ENCODE measurements at regions not wholly inside any gene's neighbourhood (a gene's known extent, or its start where the extent isn't known, plus 50 kb on each side); places are given as distances from the start of the nearest gene placed in this dataset.

- WGBS, 3 donors: 42 to 46% (median 42%) methylated on average over 3 of the region's 3 CpGs
- H3K27ac ChIP-seq (ENCODE audit: low read depth in 1 of 3, low read length in 2 of 3): no peak overlapping the region
- FAIRE-seq: no peak
- H3K9me3 ChIP-seq (ENCODE audit: control insufficient read depth in 2 of 2, insufficient read depth in 1 of 2, low read depth in 1 of 2, low read length in 1 of 2): no peaks in the 10 kb centered on the region
- no peaks in the 10 kb centered on the region for H3K36me3 ChIP-seq (ENCODE audit: control insufficient read depth in 3 of 3, insufficient read depth in 2 of 3, low read depth in 1 of 3, low read length in 3 of 3)
- DNase-seq: no peak
- no peaks in the 10 kb centered on the region for H3K4me1 ChIP-seq (ENCODE audit: control insufficient read depth in 3 of 3, insufficient read depth in 2 of 3, low read depth in 1 of 3, low read length in 2 of 3)
- no peaks in the 10 kb centered on the region for H3K27me3 ChIP-seq (ENCODE audit: control insufficient read depth in 3 of 3, insufficient read depth in 3 of 3, low read length in 3 of 3)
- no peak overlapping the region for H3K4me3 ChIP-seq (ENCODE audit: low read depth in 1 of 3, low read length in 3 of 3)
Observed at GRCh38 chr13:76446191-76446590, 440.0 kb downstream of the KCTD12 start.

GRCh38 chr13:76440568-76440967, 445.6 kb downstream of the KCTD12 start:
- Histone ChIP-seq H3K36me3 (ENCODE audit: control insufficient read depth in 3 of 3, insufficient read depth in 2 of 3, low read depth in 1 of 3, low read length in 3 of 3) (no peaks in the 10 kb centered on the region), H3K27ac (ENCODE audit: low read depth in 1 of 3, low read length in 2 of 3) (no peak overlapping the region), H3K4me1 (ENCODE audit: control insufficient read depth in 3 of 3, insufficient read depth in 2 of 3, low read depth in 1 of 3, low read length in 2 of 3) (no peaks in the 10 kb centered on the region), H3K27me3 (ENCODE audit: control insufficient read depth in 3 of 3, insufficient read depth in 3 of 3, low read length in 3 of 3) (no peaks in the 10 kb centered on the region), H3K9me3 (ENCODE audit: control insufficient read depth in 2 of 2, insufficient read depth in 1 of 2, low read depth in 1 of 2, low read length in 1 of 2) (no peaks in the 10 kb centered on the region), H3K4me3 (ENCODE audit: low read depth in 1 of 3, low read length in 3 of 3) (no peak overlapping the region)
- 62 to 76% (median 63%) methylated on average over 3 of the region's 3 CpGs for WGBS, 3 donors
- FAIRE-seq (no peak), DNase-seq (no peak)

GRCh38 chr13:76439546-76439945, 446.7 kb downstream of the KCTD12 start:
- no peaks in the 10 kb centered on the region for H3K36me3 ChIP-seq (ENCODE audit: control insufficient read depth in 3 of 3, insufficient read depth in 2 of 3, low read depth in 1 of 3, low read length in 3 of 3)
- no peaks in the 10 kb centered on the region for H3K9me3 ChIP-seq (ENCODE audit: control insufficient read depth in 2 of 2, insufficient read depth in 1 of 2, low read depth in 1 of 2, low read length in 1 of 2)
- 89 to 96% (median 96%) methylated on average over 2 of the region's 2 CpGs for WGBS, 3 donors
- no peak overlapping the region for H3K27ac ChIP-seq (ENCODE audit: low read depth in 1 of 3, low read length in 2 of 3)
- no peaks in the 10 kb centered on the region for H3K4me1 ChIP-seq (ENCODE audit: control insufficient read depth in 3 of 3, insufficient read depth in 2 of 3, low read depth in 1 of 3, low read length in 2 of 3)
- FAIRE-seq (no peak), DNase-seq (no peak)
- H3K4me3 ChIP-seq (ENCODE audit: low read depth in 1 of 3, low read length in 3 of 3): no peak overlapping the region
- H3K27me3 ChIP-seq (ENCODE audit: control insufficient read depth in 3 of 3, insufficient read depth in 3 of 3, low read length in 3 of 3): no peaks in the 10 kb centered on the region

GRCh38 chr13:76438050-76438449, 448.2 kb downstream of the KCTD12 start:
- FAIRE-seq (no peak), DNase-seq (no peak)
- Histone ChIP-seq H3K9me3 (ENCODE audit: control insufficient read depth in 2 of 2, insufficient read depth in 1 of 2, low read depth in 1 of 2, low read length in 1 of 2) (no peaks in the 10 kb centered on the region), H3K4me1 (ENCODE audit: control insufficient read depth in 3 of 3, insufficient read depth in 2 of 3, low read depth in 1 of 3, low read length in 2 of 3) (no peaks in the 10 kb centered on the region), H3K36me3 (ENCODE audit: control insufficient read depth in 3 of 3, insufficient read depth in 2 of 3, low read depth in 1 of 3, low read length in 3 of 3) (no peaks in the 10 kb centered on the region), H3K4me3 (ENCODE audit: low read depth in 1 of 3, low read length in 3 of 3) (no peak overlapping the region), H3K27me3 (ENCODE audit: control insufficient read depth in 3 of 3, insufficient read depth in 3 of 3, low read length in 3 of 3) (no peaks in the 10 kb centered on the region), H3K27ac (ENCODE audit: low read depth in 1 of 3, low read length in 2 of 3) (no peak overlapping the region)
- WGBS, 3 donors: 90 to 95% (median 93%) methylated on average over 2 of the region's 2 CpGs

- peak in 1 of 2 donors; percentile 12 for DNase-seq
- 57 to 81% (median 80%) methylated on average over 2 of the region's 2 CpGs for WGBS, 3 donors
- H3K27me3 ChIP-seq (ENCODE audit: control insufficient read depth in 3 of 3, insufficient read depth in 3 of 3, low read length in 3 of 3): no peaks in the 10 kb centered on the region
- H3K9me3 ChIP-seq (ENCODE audit: control insufficient read depth in 2 of 2, insufficient read depth in 1 of 2, low read depth in 1 of 2, low read length in 1 of 2): no peaks in the 10 kb centered on the region
- H3K27ac ChIP-seq (ENCODE audit: low read depth in 1 of 3, low read length in 2 of 3): no peak overlapping the region
- no peak overlapping the region for H3K4me3 ChIP-seq (ENCODE audit: low read depth in 1 of 3, low read length in 3 of 3)
- no peak for FAIRE-seq
- no peaks in the 10 kb centered on the region for H3K4me1 ChIP-seq (ENCODE audit: control insufficient read depth in 3 of 3, insufficient read depth in 2 of 3, low read depth in 1 of 3, low read length in 2 of 3)
- H3K36me3 ChIP-seq (ENCODE audit: control insufficient read depth in 3 of 3, insufficient read depth in 2 of 3, low read depth in 1 of 3, low read length in 3 of 3): no peaks in the 10 kb centered on the region
Observed at GRCh38 chr13:76425935-76426334, 460.3 kb downstream of the KCTD12 start.

- Histone ChIP-seq H3K36me3 (ENCODE audit: control insufficient read depth in 3 of 3, insufficient read depth in 2 of 3, low read depth in 1 of 3, low read length in 3 of 3) (no peaks in the 10 kb centered on the region), H3K27me3 (ENCODE audit: control insufficient read depth in 3 of 3, insufficient read depth in 3 of 3, low read length in 3 of 3) (no peaks in the 10 kb centered on the region), H3K27ac (ENCODE audit: low read depth in 1 of 3, low read length in 2 of 3) (no peak overlapping the region), H3K4me3 (ENCODE audit: low read depth in 1 of 3, low read length in 3 of 3) (no peak overlapping the region), H3K4me1 (ENCODE audit: control insufficient read depth in 3 of 3, insufficient read depth in 2 of 3, low read depth in 1 of 3, low read length in 2 of 3) (no peaks in the 10 kb centered on the region), H3K9me3 (ENCODE audit: control insufficient read depth in 2 of 2, insufficient read depth in 1 of 2, low read depth in 1 of 2, low read length in 1 of 2) (no peaks in the 10 kb centered on the region)
- 46 to 71% (median 56%) methylated on average over 3 of the region's 3 CpGs for WGBS, 3 donors
- DNase-seq: no peak
- FAIRE-seq: no peak
Observed at GRCh38 chr13:76421011-76421410, 465.2 kb downstream of the KCTD12 start.

GRCh38 chr13:76418404-76418803, 467.8 kb downstream of the KCTD12 start:
- H3K27ac ChIP-seq (ENCODE audit: low read depth in 1 of 3, low read length in 2 of 3): no peak overlapping the region
- FAIRE-seq: no peak
- WGBS, 3 donors: 26 to 47% (median 39%) methylated on average over 2 of the region's 2 CpGs
- no peaks in the 10 kb centered on the region for H3K36me3 ChIP-seq (ENCODE audit: control insufficient read depth in 3 of 3, insufficient read depth in 2 of 3, low read depth in 1 of 3, low read length in 3 of 3)
- DNase-seq: no peak
- no peaks in the 10 kb centered on the region for H3K27me3 ChIP-seq (ENCODE audit: control insufficient read depth in 3 of 3, insufficient read depth in 3 of 3, low read length in 3 of 3)
- H3K9me3 ChIP-seq (ENCODE audit: control insufficient read depth in 2 of 2, insufficient read depth in 1 of 2, low read depth in 1 of 2, low read length in 1 of 2): no peaks in the 10 kb centered on the region
- no peak overlapping the region for H3K4me3 ChIP-seq (ENCODE audit: low read depth in 1 of 3, low read length in 3 of 3)
- H3K4me1 ChIP-seq (ENCODE audit: control insufficient read depth in 3 of 3, insufficient read depth in 2 of 3, low read depth in 1 of 3, low read length in 2 of 3): no peaks in the 10 kb centered on the region

GRCh38 chr13:76414320-76414719, 471.9 kb downstream of the KCTD12 start:
- WGBS, 3 donors: 49 to 70% (median 52%) methylated on average over 2 of the region's 2 CpGs
- DNase-seq: no peak
- Histone ChIP-seq H3K27me3 (ENCODE audit: control insufficient read depth in 3 of 3, insufficient read depth in 3 of 3, low read length in 3 of 3) (no peaks in the 10 kb centered on the region), H3K36me3 (ENCODE audit: control insufficient read depth in 3 of 3, insufficient read depth in 2 of 3, low read depth in 1 of 3, low read length in 3 of 3) (no peaks in the 10 kb centered on the region), H3K27ac (ENCODE audit: low read depth in 1 of 3, low read length in 2 of 3) (no peak overlapping the region), H3K4me3 (ENCODE audit: low read depth in 1 of 3, low read length in 3 of 3) (no peak overlapping the region), H3K4me1 (ENCODE audit: control insufficient read depth in 3 of 3, insufficient read depth in 2 of 3, low read depth in 1 of 3, low read length in 2 of 3) (no peaks in the 10 kb centered on the region), H3K9me3 (ENCODE audit: control insufficient read depth in 2 of 2, insufficient read depth in 1 of 2, low read depth in 1 of 2, low read length in 1 of 2) (no peaks in the 10 kb centered on the region)
- no peak for FAIRE-seq

GRCh38 chr13:76406243-76406642, 480.0 kb downstream of the KCTD12 start:
- H3K27ac ChIP-seq (ENCODE audit: low read depth in 1 of 3, low read length in 2 of 3): no peak overlapping the region
- DNase-seq: no peak
- no peak for FAIRE-seq

More at GRCh38 chr13:76406243-76406642, 480.0 kb downstream of the KCTD12 start:
- Histone ChIP-seq H3K4me1 (ENCODE audit: control insufficient read depth in 3 of 3, insufficient read depth in 2 of 3, low read depth in 1 of 3, low read length in 2 of 3) (no peaks in the 10 kb centered on the region), H3K36me3 (ENCODE audit: control insufficient read depth in 3 of 3, insufficient read depth in 2 of 3, low read depth in 1 of 3, low read length in 3 of 3) (no peaks in the 10 kb centered on the region), H3K9me3 (ENCODE audit: control insufficient read depth in 2 of 2, insufficient read depth in 1 of 2, low read depth in 1 of 2, low read length in 1 of 2) (no peaks in the 10 kb centered on the region), H3K27me3 (ENCODE audit: control insufficient read depth in 3 of 3, insufficient read depth in 3 of 3, low read length in 3 of 3) (no peaks in the 10 kb centered on the region), H3K4me3 (ENCODE audit: low read depth in 1 of 3, low read length in 3 of 3) (no peak overlapping the region)

Data from small intestine (tissue), 7 donors.